Middle frontal gyrus (tissue), 1 donor: ENCODE measurements at regions not wholly inside any gene's neighbourhood (a gene's known extent, or its start where the extent isn't known, plus 50 kb on each side); places are given as distances from the start of the nearest gene placed in this dataset.

Experiments used
- DNase-seq: peaks from one replicate; pipeline ENCODE4 v3.0.0-alpha.2; 2015; ENCODE audit warnings: low spot score; ENCODE audit errors: extremely low spot score

- no peak for DNase-seq
Measured at GRCh38 chr3:139780593-139780992, 102.8 kb upstream of the NMNAT3 start.

- no peak for DNase-seq
Measured at GRCh38 chr3:139778682-139779233, 101.0 kb upstream of the NMNAT3 start.

GRCh38 chr3:139774560-139775302 is 97.0 kb upstream of the NMNAT3 start:
- DNase-seq = no peak

GRCh38 chr3:139772539-139773500 is 95.0 kb upstream of the NMNAT3 start:
- no peak for DNase-seq

GRCh38 chr3:139771331-139771730 is 93.6 kb upstream of the NMNAT3 start:
- DNase-seq = no peak

- no peak for DNase-seq
Measured at GRCh38 chr3:139770577-139770976, 92.8 kb upstream of the NMNAT3 start.

- DNase-seq = no peak
Measured at GRCh38 chr3:139769796-139770195, 92.0 kb upstream of the NMNAT3 start.

GRCh38 chr3:139764936-139765335 is 87.2 kb upstream of the NMNAT3 start:
- no peak for DNase-seq

GRCh38 chr3:139764069-139764905 is 86.5 kb upstream of the NMNAT3 start:
- DNase-seq = no peak

- DNase-seq = no peak
Measured at GRCh38 chr3:139762302-139762701, 84.5 kb upstream of the NMNAT3 start.

- no peak for DNase-seq
Measured at GRCh38 chr3:139759470-139759869, 81.7 kb upstream of the NMNAT3 start.

GRCh38 chr3:139758654-139759291 is 81.0 kb upstream of the NMNAT3 start:
- DNase-seq = no peak

- DNase-seq = no peak
Measured at GRCh38 chr3:139757448-139758030, 79.8 kb upstream of the NMNAT3 start.

GRCh38 chr3:139756529-139757103 is 78.8 kb upstream of the NMNAT3 start:
- DNase-seq = no peak

- no peak for DNase-seq
Measured at GRCh38 chr3:139755551-139755950, 77.8 kb upstream of the NMNAT3 start.

GRCh38 chr3:139751789-139752188 is 74.0 kb upstream of the NMNAT3 start:
- DNase-seq = no peak

GRCh38 chr3:139746481-139746880 is 68.7 kb upstream of the NMNAT3 start:
- DNase-seq = no peak

- no peak for DNase-seq
Measured at GRCh38 chr3:139745831-139746230, 68.1 kb upstream of the NMNAT3 start.

- no peak for DNase-seq
Measured at GRCh38 chr3:139738697-139739096, 60.9 kb upstream of the NMNAT3 start.
